EL (cell line): ENCODE measurements at regions not wholly inside any gene's neighbourhood (a gene's known extent, or its start where the extent isn't known, plus 50 kb on each side); places are given as distances from the start of the nearest gene placed in this dataset.

Experiments
- DNase-seq: peaks from one replicate; pipeline ENCODE4 v3.0.0-alpha.2; 2016

- DNase-seq, result no peak
Observed at GRCh38 chr5:91443761-91444467, 60.8 kb upstream of the ARRDC3 start.

- DNase-seq, result peak; percentile 69
Observed at GRCh38 chr5:91443023-91443422, 59.9 kb upstream of the ARRDC3 start.

- no peak for DNase-seq
Observed at GRCh38 chr5:91441082-91441481, 58.0 kb upstream of the ARRDC3 start.

GRCh38 chr5:91438871-91439270 lies 55.8 kb upstream of the ARRDC3 start:
- DNase-seq, result no peak

- DNase-seq, result no peak
Observed at GRCh38 chr5:91436241-91436640, 53.1 kb upstream of the ARRDC3 start.

- DNase-seq, result no peak
Observed at GRCh38 chr5:91434348-91434747, 51.2 kb upstream of the ARRDC3 start.

- DNase-seq, result no peak
Observed at GRCh38 chr5:91433861-91434260, 50.7 kb upstream of the ARRDC3 start.
